ENCODE measurements at regions not wholly inside any gene's neighbourhood (a gene's known extent, or its start where the extent isn't known, plus 50 kb on each side); places are given as distances from the start of the nearest gene placed in this dataset.

- no peak for TF ChIP-seq CTCF (IDR thresholded peaks at IDR 0.05)
- no peak for TF ChIP-seq POLR2A (IDR thresholded peaks at IDR 0.05)
Measured at GRCh38 chr14:43090380-43090779, 1416.7 kb downstream of the FSCB start.

All from gastroesophageal sphincter (tissue), 3 donors.